NCI-H345 treated with DMSO at 0.1 percent for 48 hours (cell line): ENCODE measurements at regions not wholly inside any gene's neighbourhood (a gene's known extent, or its start where the extent isn't known, plus 50 kb on each side); places are given as distances from the start of the nearest gene placed in this dataset.

Experiments
- DNase-seq: peaks from one replicate; lab custom pipeline; 2025; ENCODE audit not compliant: unreplicated experiment; lab: John Stamatoyannopoulos, UW

DNA sequence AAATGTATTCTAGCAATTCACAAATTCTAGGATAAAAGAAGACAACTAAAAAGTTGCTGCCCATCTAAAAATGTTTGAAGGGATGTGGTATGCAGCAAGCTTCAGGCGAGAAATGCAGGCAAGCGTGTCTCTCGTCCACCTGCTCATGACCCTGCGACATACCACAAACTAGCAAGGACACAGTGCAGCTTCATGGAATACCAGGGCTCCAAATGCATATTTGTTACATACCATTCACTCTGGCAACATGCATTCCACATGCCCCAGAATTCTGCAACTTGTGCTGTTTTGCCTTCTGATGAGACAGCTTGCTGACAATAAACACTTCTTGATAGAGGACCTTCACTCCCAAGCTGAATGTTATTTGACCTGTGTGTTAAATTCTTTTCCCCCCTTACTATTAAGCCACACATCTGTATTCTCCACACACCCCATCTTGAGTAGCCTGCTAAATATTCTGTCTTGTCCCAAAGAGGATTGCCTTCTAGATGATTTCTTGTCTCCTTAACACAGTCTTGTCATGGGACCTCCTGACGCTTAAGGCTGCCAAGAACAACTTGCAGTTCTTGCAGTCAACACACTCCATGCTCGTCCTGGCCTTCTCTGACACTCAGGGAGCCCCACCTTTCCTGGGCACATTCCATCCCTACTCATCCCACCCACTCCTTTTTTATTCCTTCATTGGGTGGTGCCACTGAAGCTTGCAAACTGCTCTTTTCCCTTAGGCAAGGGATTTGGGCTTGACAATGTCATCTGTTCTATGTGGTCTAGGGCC, 340.5 kb downstream of the PIK3R1 start:
- no peak for DNase-seq

- DNase-seq = no peak
These were observed 341.8 kb downstream of the PIK3R1 start for GRCh38 chr5:68557162-68557936.

GRCh38 chr5:68562308-68562707, 346.8 kb downstream of the PIK3R1 start:
- no peak for DNase-seq

GRCh38 chr5:68565427-68565826, 349.9 kb downstream of the PIK3R1 start:
- no peak for DNase-seq

DNA sequence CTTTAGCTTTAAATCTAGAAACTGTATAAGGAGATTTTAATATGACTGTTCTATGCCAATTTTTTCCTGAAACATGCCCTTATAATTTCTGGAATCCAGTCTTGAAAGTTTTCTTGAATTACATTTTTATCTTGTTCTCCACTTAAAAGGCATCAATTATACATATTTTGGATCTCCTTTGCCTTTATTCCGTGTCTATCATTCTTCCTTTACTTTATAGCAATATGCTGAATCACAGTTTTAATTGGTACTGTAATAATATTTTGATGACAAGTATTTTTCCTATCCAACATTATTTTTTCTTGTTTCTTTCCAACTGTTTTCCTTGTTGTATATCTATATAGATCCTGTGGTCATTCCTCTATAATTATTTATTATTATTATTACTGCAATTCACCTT, 361.2 kb downstream of the PIK3R1 start:
- no peak for DNase-seq

- DNase-seq = no peak
These were observed 366.7 kb downstream of the PIK3R1 start for GRCh38 chr5:68582284-68582683.

GRCh38 chr5:68587171-68587570, 371.6 kb downstream of the PIK3R1 start:
- no peak for DNase-seq

GRCh38 chr5:68591850-68592249, 376.3 kb downstream of the PIK3R1 start:
- DNase-seq = no peak

DNA sequence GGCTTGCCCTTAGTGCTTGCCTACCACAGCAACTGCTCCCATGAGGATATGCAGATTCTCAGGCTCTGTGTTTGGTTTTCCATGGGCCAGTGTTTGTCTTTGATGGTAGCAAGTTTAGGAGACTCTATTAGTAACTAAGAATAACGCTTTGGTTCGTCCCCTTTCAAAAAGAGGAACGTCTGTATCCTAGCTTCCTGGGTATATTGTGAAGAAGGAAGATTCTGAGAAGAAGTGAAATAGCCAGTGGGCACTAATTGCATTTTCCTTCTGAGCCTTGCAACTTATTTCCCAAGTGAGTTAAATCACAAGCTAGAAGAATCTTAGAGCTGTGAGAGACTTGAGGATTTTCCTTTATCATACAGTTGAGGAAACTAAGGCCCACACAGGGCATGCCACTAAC, 376.8 kb downstream of the PIK3R1 start:
- DNase-seq = no peak

DNA sequence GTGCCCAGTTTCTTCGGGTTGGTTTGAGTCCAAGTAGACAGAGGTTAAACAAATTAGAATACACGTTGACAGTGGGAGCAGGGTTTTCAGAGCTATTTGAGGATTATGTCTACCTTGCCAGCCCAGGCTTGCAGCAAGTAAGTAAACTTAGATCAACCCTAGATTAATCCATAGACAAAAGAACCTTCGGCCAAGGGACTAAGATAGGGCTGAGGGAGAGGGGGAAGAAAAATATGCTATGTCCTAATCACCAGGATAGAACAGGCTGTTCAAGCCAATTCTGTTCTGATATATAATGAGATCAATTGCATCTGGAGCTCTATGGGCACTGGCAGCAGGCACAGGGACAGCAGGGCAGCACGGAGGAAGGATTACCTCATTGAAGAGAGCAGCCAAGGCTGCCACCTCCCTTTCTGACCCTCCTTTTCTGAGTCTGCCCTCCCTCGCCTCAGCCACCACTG, 377.7 kb downstream of the PIK3R1 start:
- DNase-seq = no peak

DNA sequence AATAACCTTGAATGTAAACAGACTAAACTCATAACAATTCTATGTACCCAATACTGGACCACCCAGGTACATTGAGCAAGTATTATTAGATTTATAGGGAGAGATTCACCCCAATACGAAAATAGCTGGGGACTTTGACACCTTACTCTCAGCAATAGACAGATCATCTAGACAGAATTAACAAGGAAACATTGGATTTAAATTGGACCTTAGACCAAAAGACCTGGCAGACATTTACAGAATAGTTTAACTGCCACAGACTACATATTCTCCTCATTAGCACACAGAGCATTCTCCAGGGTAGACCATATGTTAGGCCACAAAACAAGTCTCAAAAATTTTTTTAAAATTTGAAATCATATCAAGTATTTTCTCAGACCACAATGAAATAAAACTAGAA, 397.4 kb downstream of the PIK3R1 start:
- DNase-seq = no peak

DNA sequence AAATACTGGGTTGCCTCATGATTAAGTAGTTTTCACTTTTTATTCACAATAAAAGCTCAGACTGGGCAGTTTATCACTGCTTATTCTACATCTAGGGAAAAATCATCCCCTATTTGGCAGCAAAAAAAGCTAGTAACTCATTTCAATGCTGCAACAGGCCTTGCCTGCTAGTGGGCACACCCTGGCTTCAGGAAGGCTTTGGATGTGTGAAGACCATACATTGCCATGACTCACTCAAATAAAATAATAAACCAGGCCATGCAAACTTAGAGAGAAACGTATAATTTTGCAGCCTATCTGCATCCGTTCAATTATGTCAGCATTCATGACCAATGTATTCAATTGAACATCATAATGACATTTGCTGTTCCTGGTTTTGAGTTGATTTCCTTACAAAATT, 402.9 kb downstream of the PIK3R1 start:
- no peak for DNase-seq

DNA sequence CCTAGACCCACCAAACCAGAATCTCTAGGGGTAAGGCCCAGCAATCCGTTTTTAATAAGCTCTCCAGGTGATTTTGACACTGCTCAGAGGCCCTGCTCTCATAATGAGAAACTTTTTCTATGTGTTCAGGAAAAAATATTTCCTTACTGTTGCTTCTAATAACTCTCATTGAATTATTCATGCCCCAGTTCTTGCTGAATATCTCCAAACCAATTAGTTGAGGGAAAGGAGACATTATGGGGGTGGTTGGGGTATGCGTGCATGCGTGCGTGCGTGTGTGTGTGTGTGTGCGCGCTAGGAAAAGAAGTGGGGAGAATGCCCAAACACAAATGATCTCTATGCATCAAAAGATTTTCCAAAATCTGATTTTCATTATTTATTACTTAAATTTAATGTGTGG, 411.4 kb downstream of the PIK3R1 start:
- DNase-seq = no peak

DNA sequence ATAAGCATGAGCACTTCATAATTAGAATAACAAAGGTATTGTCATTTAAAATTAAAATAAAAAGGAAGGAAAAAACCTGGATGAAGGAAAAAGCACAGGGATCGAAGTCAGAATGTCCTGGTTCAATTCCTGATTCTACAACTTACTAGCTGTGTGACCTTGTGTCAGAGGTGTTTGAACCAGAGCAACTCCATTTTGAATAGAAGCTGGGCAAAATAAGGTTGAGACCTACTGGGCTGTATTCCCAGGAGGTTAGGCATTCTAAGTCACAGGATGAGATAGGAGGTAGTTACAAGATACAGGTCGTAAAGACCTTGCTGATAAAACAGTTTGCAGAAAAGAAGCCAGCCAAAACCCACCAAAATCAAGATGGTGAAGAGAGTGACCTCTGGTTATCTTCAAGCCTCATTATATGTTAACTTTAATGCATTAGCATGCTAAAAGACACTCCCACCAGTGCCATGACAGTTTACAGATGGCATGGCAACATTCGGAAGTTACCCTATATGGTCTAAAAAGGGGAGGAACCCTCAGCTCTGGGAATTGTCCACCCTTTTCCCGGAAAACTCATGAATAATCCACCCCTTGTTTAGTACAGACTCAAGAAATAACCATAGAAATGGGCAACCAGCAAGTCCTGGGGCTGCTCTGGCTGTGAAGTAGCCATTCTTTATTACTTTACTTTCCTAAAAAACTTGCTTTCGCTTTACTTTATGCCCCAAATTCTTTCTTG, 412.7 kb downstream of the PIK3R1 start:
- DNase-seq = no peak

DNA sequence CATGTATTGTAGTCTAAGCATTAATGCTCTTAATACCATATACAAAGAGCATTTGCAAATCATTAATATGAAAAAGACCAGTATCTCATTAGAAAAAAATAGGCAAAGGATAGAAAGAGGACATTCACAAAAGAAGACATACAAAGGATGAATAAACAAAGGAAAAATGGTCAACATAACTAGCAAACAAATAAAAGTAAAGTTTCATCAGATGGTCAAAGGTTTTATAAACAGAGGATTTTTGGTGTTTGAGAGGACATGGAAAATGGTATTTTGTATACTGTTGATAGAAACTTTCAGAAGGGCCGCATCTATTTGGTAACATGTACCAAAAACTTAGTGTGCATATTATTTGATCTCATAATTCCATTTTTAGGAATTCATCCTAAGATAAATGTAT, 414.8 kb downstream of the PIK3R1 start:
- DNase-seq = no peak

DNA sequence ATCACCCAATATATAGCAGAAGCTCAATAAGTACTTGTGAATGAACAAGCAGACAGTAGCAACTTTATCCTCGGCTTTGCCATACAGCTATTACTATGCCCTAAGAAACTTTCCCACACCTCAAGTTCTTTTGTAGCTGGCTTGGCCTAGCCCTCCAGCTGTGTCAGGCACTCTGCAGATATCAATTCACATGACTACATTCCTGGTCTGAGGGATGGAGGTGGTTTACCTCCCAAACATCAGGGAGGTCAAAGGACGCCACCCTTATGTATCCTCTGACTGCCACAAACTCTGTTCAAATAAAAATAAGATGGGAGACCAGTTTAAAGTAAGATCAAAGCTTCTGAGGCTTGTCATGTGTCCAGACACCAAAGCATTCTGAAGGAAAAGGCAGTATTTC, 416.3 kb downstream of the PIK3R1 start:
- DNase-seq = no peak

DNA sequence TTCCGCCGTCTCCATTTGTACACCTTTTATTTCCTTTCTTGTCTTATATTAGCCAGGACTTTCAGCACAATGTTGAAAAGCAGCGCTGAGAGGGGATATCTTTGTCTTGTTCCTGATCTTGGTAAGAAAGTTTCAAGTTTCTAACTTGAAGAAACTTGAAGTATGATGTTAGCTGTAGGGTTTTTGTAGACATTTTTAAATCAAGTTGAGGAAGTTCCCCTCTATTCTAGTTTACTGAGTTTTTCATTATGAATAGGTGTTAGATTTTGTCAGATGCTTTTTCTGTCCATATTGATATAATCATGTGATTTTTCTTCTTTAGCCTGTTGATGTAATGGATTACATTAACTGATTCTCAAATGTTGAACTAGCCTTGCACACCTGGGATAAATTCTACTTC, 425.7 kb downstream of the PIK3R1 start:
- DNase-seq = no peak

DNA sequence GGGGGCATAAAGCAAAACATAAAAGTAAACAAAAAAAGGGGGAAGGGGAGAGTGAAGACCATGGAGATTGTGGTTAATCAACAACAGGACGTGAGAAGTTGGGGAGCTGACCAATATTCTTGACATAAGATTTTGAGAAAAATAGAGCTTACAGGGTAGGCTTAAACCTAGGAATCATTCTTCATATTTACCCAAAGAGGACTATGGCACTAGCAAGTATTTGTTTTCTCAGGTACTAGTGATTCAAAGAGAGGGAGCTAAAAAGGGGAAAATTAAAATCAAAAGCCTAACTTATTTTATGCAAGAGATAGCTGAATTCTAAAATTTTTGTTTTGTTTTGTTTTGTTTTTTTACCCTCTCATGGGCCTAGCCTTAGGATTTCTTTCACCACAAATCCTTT, 427.5 kb downstream of the PIK3R1 start:
- no peak for DNase-seq

DNA sequence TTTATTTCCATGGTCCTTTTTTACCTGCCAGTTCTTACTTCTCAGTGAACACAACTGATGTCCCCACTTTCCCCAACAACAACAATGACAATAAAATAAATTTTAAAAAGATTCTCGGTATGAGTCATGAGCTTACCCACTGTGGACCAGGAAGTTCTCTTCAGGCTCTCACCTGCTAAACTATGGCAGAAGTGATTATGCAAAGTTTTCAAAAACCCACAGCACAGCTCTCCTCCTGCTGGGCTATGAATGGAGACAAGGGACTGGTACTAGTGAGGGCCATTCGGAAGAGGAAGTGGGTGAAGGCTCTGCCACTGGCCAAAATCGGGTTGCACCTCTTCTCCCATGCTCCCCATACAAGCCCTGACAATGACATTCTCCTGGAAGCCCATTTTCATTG, 429.4 kb downstream of the PIK3R1 start:
- no peak for DNase-seq

DNA sequence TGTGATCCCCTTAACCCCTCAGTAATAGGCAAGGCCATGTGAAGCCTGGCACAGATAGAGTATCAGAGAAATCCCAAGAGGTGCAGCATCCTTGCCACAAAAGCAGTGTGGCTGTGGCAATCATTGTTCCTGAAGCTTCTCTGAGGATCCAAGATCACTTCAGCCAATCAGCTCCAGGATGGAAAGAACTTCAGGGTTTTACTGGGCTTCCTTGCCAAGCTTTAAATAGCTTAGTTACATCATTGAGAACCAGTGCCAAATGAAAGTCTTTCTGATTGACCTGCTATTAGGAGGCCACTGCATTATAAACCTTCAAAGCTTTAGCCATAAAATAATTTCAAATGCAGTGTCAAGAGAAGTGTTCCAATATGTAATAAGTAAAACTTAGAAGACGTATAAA, 430.6 kb downstream of the PIK3R1 start:
- no peak for DNase-seq

- no peak for DNase-seq
These were observed 432.2 kb downstream of the PIK3R1 start for GRCh38 chr5:68647743-68648142.
